GM12864 (cell line): ENCODE measurements at regions not wholly inside any gene's neighbourhood (a gene's known extent, or its start where the extent isn't known, plus 50 kb on each side); places are given as distances from the start of the nearest gene placed in this dataset.

Source experiments
- DNase-seq: peaks from one replicate; pipeline ENCODE4 v3.0.0-alpha.2; 2011; ENCODE audit warnings: low read depth
- H3K4me3 ChIP-seq: 2 replicates; pipeline ENCODE4 v1.5.1; 2011; ENCODE audit warnings: mild to moderate bottlenecking, low read depth, low read length, control low read depth
- TF ChIP-seq, protein P1 (sequence below): IDR thresholded peaks from 2 replicates; pipeline ENCODE4 v1.5.1; 2011; ENCODE audit warnings: low read depth, mild to moderate bottlenecking, moderate library complexity, low read length, control low read depth, inconsistent platforms; ENCODE audit errors: missing control alignments

DNA sequence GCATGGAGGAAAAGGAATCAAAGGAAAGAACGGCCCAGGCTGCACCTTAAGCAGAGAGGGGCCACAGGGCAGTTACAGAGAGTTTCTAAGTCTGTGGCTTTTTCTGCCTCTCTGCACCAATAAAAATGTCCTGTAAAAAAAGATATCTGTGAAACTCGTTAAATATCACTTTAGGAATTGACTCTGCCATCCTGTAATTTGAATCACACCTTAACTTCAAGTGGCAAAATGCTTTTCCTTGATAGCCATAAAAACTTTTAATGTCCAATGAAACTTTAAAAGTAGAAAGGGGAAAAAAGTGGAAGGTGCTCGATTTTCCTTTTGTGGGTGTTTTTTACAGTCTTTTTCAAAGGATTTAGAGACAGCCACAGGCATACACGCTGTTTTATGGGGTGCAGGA, 255.7 kb downstream of the ARRDC4 start:
- no peak for DNase-seq
- TF ChIP-seq, protein P1, sequence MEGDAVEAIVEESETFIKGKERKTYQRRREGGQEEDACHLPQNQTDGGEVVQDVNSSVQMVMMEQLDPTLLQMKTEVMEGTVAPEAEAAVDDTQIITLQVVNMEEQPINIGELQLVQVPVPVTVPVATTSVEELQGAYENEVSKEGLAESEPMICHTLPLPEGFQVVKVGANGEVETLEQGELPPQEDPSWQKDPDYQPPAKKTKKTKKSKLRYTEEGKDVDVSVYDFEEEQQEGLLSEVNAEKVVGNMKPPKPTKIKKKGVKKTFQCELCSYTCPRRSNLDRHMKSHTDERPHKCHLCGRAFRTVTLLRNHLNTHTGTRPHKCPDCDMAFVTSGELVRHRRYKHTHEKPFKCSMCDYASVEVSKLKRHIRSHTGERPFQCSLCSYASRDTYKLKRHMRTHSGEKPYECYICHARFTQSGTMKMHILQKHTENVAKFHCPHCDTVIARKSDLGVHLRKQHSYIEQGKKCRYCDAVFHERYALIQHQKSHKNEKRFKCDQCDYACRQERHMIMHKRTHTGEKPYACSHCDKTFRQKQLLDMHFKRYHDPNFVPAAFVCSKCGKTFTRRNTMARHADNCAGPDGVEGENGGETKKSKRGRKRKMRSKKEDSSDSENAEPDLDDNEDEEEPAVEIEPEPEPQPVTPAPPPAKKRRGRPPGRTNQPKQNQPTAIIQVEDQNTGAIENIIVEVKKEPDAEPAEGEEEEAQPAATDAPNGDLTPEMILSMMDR = no peak
- H3K4me3 ChIP-seq = no peak overlapping the region

DNA sequence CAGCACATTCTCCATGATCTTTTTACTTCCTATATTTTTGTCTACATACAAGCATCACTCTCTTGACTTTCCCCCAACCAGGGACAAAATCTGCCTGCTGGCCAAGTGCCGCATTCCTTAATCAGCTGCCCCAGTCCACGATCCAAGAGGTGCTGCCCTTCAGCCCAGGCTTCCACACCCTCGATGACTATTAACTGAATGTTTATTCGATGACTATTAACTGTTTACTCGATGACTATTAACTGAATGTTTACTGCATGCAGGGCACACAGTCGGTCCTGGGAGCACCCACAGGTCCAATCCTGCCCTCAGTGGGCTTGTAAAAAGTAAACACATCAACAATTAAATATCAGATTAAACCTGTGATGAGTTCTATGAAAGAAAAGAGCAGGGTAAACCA, 256.9 kb downstream of the ARRDC4 start:
- TF ChIP-seq, protein P1 = no peak
- no peak for DNase-seq
- no peak overlapping the region for H3K4me3 ChIP-seq

DNA sequence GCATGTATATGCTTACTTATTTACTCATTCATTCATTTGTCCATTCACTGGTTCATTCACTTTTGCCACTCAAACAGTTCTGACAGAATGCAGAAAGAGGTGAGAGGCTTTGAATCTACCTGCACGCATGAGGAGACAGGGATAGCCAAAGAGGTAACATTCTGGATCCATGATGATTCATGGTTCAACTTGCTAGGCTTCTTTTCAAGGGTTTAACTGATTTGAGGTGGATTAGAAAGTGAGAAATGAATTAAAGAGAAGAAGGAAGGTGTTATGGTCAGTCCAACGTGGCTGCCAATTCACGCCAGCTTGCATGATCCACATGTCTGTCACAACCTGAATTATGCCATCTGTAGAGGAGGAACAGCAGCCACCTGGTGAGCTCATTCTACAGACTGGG, 260.6 kb downstream of the ARRDC4 start:
- H3K4me3 ChIP-seq = no peak overlapping the region
- no peak for DNase-seq
- TF ChIP-seq, protein P1 = no peak

DNA sequence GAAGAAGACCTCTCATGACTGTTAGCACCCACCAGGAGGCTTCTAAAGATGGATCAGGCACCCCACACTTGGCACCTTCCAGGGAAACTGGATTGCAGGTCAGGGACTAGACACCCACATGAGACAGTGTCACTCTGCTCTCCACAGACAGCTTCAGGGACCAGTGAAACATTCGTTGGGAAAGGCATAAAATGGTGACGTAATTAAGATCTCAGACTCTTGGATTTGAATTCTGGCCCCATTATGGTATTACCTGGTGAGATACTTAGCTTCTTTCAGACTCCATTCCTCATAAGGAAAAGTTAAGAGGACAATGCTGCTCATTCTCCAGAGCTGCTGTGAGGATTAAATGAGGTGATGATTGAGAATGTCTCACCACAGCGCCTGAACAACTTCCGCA, 261.1 kb downstream of the ARRDC4 start:
- TF ChIP-seq, protein P1 = no peak
- no peak for DNase-seq
- H3K4me3 ChIP-seq = no peak overlapping the region

DNA sequence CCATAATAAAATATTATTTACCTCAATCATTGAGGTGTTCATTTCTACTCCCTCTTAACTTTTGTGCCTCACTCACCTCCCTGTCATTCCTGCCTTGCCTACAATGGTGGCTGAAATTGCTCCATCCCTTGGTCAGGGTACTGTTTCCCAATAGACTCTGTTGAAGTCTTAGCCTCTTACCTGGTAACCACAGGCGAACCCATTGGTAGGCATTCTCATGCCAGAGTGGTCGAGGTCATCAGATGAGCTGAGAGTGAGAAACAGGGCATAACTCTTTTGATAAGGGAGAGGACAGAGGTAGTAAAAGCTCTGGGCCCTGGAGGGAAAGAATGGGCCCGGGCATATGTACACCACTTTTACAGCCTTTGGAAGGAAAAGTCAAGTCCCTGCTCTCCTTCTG, 265.6 kb downstream of the ARRDC4 start:
- TF ChIP-seq, protein P1 = no peak
- no peak for DNase-seq
- H3K4me3 ChIP-seq = no peak overlapping the region

DNA sequence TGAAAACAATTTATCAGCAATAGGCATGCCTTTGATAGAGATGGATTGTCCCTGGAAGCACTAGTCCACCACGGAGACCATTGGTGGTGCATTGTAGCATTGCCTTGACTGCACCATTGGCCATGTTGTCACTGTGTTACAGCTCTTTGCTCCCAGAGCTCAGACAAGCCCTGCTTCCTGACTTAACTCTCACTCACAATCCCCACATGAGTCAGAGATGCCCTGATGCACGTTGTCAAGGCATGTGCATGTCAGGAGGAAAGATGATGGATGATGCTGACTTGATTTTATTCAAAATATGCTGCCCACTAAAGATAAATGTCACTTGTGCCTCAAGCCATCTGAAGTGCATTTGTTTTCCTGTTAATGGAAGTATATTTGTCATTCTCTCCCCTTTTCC, 266.1 kb downstream of the ARRDC4 start:
- TF ChIP-seq, protein P1 = no peak
- no peak for DNase-seq
- no peak overlapping the region for H3K4me3 ChIP-seq

DNA sequence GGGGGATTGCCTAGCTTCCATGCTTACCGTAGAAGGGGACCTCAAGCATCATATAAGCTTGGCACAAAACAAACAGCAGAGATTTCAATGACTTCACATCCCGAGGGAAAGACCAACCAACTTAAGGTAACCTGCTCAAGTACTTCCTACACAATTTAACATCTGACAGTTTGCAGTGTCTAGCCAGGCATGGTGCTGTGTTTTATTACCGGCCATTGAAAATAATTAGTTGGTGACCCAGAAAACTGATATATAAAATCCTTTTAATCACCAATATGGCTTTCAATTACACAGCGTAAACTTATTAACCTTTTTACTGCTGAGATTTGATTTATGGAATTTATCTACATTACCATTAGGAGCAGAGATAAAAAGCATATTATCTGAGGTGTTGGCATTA, 268.3 kb downstream of the ARRDC4 start:
- H3K4me3 ChIP-seq = no peak overlapping the region
- TF ChIP-seq, protein P1 = no peak
- no peak for DNase-seq
